NCI-H446 (cell line): ENCODE measurements at regions not wholly inside any gene's neighbourhood (a gene's known extent, or its start where the extent isn't known, plus 50 kb on each side); places are given as distances from the start of the nearest gene placed in this dataset.
A peak's percentile ranks its signal among the peaks of the same experiment; 100 is the strongest.
"Not testable (repeated sequence)": the region's sequence is repeated elsewhere in the genome, so short reads cannot be mapped to it uniquely, and the experiment has no call there.

Experiments used
- DNase-seq, 2 experiments: peaks; one replicate each; lab custom pipeline; 2025; lab: John Stamatoyannopoulos, UW

- DNase-seq, result no peak
Observed at GRCh38 chr7:152541892-152542291, 106.1 kb upstream of the KMT2C start.

GRCh38 chr7:152539190-152539495 is 103.3 kb upstream of the KMT2C start:
- DNase-seq, result not testable (repeated sequence)

- not testable (repeated sequence) for DNase-seq
Observed at GRCh38 chr7:152538346-152539189, 102.8 kb upstream of the KMT2C start.

- DNase-seq, result no peak
Observed at GRCh38 chr7:152537639-152538038, 101.8 kb upstream of the KMT2C start.

GRCh38 chr7:152528612-152529011 is 92.8 kb upstream of the KMT2C start:
- DNase-seq, result no peak

GRCh38 chr7:152527610-152528032 is 91.8 kb upstream of the KMT2C start:
- DNase-seq, result peak; percentile 38 to 76

- no peak for DNase-seq
Observed at GRCh38 chr7:152523916-152524315, 88.1 kb upstream of the KMT2C start.

GRCh38 chr7:152522571-152523067 is 86.8 kb upstream of the KMT2C start:
- DNase-seq, result peak; percentile 41 to 88

GRCh38 chr7:152521420-152522337 is 85.9 kb upstream of the KMT2C start:
- DNase-seq, result no peak

- DNase-seq, result no peak
Observed at GRCh38 chr7:152520861-152521302, 85.1 kb upstream of the KMT2C start.

- DNase-seq, result no peak
Observed at GRCh38 chr7:152519290-152519689, 83.5 kb upstream of the KMT2C start.

- no peak for DNase-seq
Observed at GRCh38 chr7:152516216-152516615, 80.4 kb upstream of the KMT2C start.

- not testable (repeated sequence) for DNase-seq
Observed at GRCh38 chr7:152515266-152515950, 79.6 kb upstream of the KMT2C start.

- no peak for DNase-seq
Observed at GRCh38 chr7:152514771-152515105, 78.9 kb upstream of the KMT2C start.

GRCh38 chr7:152513861-152514770 is 78.3 kb upstream of the KMT2C start:
- no peak for DNase-seq

GRCh38 chr7:152512706-152513105 is 76.9 kb upstream of the KMT2C start:
- no peak for DNase-seq

- DNase-seq, result no peak
Observed at GRCh38 chr7:152511736-152512135, 75.9 kb upstream of the KMT2C start.

GRCh38 chr7:152508701-152509100 is 72.9 kb upstream of the KMT2C start:
- DNase-seq, result no peak

GRCh38 chr7:152505606-152506005 is 69.8 kb upstream of the KMT2C start:
- no peak for DNase-seq

- DNase-seq, result no peak
Observed at GRCh38 chr7:152504816-152505215, 69.0 kb upstream of the KMT2C start.

GRCh38 chr7:152504367-152504766 is 68.6 kb upstream of the KMT2C start:
- no peak for DNase-seq
